ENCODE measurements at regions not wholly inside any gene's neighbourhood (a gene's known extent, or its start where the extent isn't known, plus 50 kb on each side); places are given as distances from the start of the nearest gene placed in this dataset.

DNA sequence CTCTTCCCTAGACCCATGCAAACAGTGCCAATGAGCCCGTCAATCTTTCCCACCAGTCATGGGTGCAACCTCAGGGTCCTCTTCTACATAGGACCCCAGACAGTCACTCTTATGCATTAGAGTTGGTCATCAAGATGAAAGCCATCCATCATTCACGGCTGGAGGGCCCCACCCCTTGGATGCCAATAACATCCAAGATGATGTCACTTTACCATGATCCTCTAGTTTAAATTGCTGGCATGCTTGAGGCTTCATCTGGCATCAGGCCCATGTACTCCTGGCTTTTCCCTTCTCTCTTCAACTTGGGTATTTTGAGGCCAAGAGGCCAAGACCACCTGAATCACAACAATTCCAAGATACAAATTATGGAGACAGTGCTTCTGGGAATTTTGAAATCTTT, 91.1 kb upstream of the MAPK4 start:
- TF ChIP-seq, protein P1, sequence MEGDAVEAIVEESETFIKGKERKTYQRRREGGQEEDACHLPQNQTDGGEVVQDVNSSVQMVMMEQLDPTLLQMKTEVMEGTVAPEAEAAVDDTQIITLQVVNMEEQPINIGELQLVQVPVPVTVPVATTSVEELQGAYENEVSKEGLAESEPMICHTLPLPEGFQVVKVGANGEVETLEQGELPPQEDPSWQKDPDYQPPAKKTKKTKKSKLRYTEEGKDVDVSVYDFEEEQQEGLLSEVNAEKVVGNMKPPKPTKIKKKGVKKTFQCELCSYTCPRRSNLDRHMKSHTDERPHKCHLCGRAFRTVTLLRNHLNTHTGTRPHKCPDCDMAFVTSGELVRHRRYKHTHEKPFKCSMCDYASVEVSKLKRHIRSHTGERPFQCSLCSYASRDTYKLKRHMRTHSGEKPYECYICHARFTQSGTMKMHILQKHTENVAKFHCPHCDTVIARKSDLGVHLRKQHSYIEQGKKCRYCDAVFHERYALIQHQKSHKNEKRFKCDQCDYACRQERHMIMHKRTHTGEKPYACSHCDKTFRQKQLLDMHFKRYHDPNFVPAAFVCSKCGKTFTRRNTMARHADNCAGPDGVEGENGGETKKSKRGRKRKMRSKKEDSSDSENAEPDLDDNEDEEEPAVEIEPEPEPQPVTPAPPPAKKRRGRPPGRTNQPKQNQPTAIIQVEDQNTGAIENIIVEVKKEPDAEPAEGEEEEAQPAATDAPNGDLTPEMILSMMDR (IDR thresholded peaks at IDR 0.05; ENCODE audit: low read length): no peak
- TF ChIP-seq EZH2 (IDR thresholded peaks at IDR 0.05; ENCODE audit: borderline replicate concordance, low read length): no peak

Measured in OCI-LY1 (cell line).